NB4 (cell line): ENCODE measurements at regions not wholly inside any gene's neighbourhood (a gene's known extent, or its start where the extent isn't known, plus 50 kb on each side); places are given as distances from the start of the nearest gene placed in this dataset.

Source experiments
- DNase-seq: peaks from one replicate; pipeline ENCODE4 v3.0.0; 2010; ENCODE audit warnings: low read depth
- H3K4me3 ChIP-seq: one replicate; pipeline ENCODE4 v1.5.1; 2011; ENCODE audit warnings: mild to moderate bottlenecking, low read depth, low read length, moderate library complexity
- MAX ChIP-seq: IDR thresholded peaks from 2 replicates; pipeline ENCODE4 v1.6.1; 2011; ENCODE audit warnings: low read depth, low read length
- MYC ChIP-seq: IDR thresholded peaks from 2 replicates; pipeline ENCODE4 v1.6.1; 2011; ENCODE audit warnings: low read depth, low read length
- POLR2A ChIP-seq: IDR thresholded peaks from 2 replicates; pipeline ENCODE4 v1.6.1; 2011; ENCODE audit warnings: mild to moderate bottlenecking; ENCODE audit not compliant: insufficient read length; ENCODE audit errors: extremely low read depth
- TF ChIP-seq, protein P1 (sequence below): IDR thresholded peaks from one replicate; pipeline ENCODE4 v1.5.1; 2012; ENCODE audit warnings: low read depth, low read length

DNA sequence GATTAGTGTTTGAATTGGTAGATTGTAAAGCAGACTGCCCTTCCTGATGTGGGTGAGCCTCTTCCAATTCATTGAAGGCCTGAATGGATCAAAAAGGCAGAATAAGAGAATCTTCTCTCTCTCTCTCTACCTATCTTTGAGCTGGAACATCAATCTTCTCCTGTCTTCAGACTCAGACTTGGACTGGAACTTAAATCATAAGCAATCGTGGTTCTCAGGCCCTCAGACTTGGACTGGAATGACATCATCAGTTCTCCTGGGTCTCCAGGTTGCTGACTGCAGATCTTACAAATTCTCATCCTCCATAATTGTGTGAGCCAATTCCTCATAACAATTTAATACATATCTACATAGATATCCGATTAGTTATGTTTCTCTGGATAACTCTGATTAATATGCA is 66.8 kb downstream of the IER5 start:
- DNase-seq, result no peak
- no peak overlapping the region for H3K4me3 ChIP-seq
- TF ChIP-seq POLR2A, result no peak
- no peak for TF ChIP-seq MAX
- no peak for TF ChIP-seq MYC
- TF ChIP-seq, protein P1, sequence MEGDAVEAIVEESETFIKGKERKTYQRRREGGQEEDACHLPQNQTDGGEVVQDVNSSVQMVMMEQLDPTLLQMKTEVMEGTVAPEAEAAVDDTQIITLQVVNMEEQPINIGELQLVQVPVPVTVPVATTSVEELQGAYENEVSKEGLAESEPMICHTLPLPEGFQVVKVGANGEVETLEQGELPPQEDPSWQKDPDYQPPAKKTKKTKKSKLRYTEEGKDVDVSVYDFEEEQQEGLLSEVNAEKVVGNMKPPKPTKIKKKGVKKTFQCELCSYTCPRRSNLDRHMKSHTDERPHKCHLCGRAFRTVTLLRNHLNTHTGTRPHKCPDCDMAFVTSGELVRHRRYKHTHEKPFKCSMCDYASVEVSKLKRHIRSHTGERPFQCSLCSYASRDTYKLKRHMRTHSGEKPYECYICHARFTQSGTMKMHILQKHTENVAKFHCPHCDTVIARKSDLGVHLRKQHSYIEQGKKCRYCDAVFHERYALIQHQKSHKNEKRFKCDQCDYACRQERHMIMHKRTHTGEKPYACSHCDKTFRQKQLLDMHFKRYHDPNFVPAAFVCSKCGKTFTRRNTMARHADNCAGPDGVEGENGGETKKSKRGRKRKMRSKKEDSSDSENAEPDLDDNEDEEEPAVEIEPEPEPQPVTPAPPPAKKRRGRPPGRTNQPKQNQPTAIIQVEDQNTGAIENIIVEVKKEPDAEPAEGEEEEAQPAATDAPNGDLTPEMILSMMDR, result no peak

GRCh38 chr1:181159451-181160140 is 71.1 kb downstream of the IER5 start:
- TF ChIP-seq, protein P1, result no peak
- TF ChIP-seq POLR2A, result no peak
- no peak for TF ChIP-seq MYC
- TF ChIP-seq MAX, result no peak

GRCh38 chr1:181160322-181160721 is 71.8 kb downstream of the IER5 start:
- no peak overlapping the region for H3K4me3 ChIP-seq
- no peak for TF ChIP-seq MYC
- no peak for TF ChIP-seq POLR2A
- TF ChIP-seq, protein P1, result no peak
- no peak for TF ChIP-seq MAX
- no peak for DNase-seq

More at GRCh38 chr1:181159451-181160140, 71.1 kb downstream of the IER5 start:
- no peak overlapping the region for H3K4me3 ChIP-seq
- DNase-seq, result peak; percentile 58

DNA sequence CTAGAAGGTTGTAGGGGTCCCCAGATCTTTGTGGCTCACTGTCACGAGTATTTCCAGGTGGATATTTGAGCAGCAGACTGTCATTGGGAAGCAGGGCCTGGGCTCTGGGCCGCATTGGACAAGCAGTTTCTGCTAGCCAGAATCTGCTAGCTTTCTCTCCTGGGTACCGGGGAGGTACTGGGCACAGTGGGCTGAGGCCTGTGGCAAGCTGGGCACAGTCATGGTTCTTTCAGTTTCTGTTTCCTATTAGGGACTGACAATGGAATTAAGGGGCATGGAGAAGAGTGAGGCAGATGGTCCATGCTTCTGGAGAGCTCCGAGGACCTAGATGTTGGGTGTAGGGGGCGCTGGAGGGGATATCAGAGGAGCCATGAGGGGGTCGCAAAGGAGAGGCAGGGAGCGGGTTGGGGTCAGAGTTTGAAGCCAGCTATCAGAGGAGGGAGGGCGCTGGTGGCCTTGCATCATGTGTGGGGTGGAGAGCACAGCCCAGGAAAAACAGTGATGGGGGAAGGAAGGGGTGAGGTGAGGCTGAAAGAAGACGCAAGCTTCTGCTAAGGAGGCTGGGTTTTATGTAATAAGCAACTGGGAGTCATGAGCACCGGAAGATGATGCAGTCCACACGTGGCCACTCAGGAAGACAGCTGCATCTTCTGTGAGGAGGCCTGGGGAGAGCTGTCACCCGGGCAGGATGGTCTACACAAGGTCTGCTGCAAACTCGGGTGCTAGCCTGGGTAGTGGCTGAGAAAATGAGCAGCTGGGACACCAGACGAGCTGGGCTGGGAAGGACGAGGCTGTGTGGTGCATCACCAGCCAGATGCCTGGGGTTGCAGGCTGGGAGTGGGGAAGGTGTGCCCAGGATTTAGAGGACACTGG is 72.7 kb downstream of the IER5 start:
- no peak overlapping the region for H3K4me3 ChIP-seq
- peak; percentile 53 for DNase-seq
- TF ChIP-seq MYC (peak; percentile 74), MAX (peak; percentile 86)
- TF ChIP-seq, protein P1, result no peak

DNA sequence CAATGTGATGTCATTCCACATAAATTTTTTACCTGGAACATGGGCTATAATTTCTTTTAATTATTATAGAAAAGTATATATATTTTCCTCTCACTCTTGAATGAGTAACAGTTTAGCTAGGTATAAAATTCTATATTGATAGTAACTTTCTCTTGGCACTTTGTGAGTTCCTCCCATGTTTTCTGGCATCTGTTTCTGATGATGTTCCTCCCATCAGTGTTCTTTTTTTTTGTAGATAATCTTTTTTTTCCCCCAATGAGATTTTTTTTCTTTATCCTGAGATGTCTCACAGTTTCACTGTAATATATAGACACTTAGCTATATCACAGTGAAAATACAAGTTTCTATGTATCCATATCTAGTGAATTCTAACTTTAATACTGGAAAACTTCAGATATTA is 75.2 kb downstream of the IER5 start:
- DNase-seq, result no peak
- TF ChIP-seq MAX (no peak), POLR2A (no peak), MYC (no peak)
- TF ChIP-seq, protein P1, result no peak
- no peak overlapping the region for H3K4me3 ChIP-seq
